SU-DHL-6 (cell line): ENCODE measurements at regions not wholly inside any gene's neighbourhood (a gene's known extent, or its start where the extent isn't known, plus 50 kb on each side); places are given as distances from the start of the nearest gene placed in this dataset.

ENCODE experiments used
- CTCF ChIP-seq: fragments of 200-600 bp; sonication (generic); IDR thresholded peaks from one replicate; pipeline ENCODE4 v1.5.1; 2017; ENCODE audit warnings: antibody characterized with exemption, mild to moderate bottlenecking, low read length, moderate library complexity; ENCODE audit not compliant: insufficient read depth, poor library complexity, severe bottlenecking
- EZH2phosphoT487 ChIP-seq: fragments of 200-600 bp; sonication (generic), shearing (Covaris generic); conservative IDR thresholded peaks from 2 replicates; pipeline ENCODE4 v1.6.1; 2018; ENCODE audit warnings: mild to moderate bottlenecking, antibody characterized with exemption, low read length, moderate library complexity, mixed read lengths

- TF ChIP-seq CTCF (no peak), EZH2phosphoT487 (no peak)
These were observed 59.2 kb downstream of the OXSM start for GRCh38 chr3:25849091-25849490.
